Naive thymus-derived CD8-positive, alpha-beta T cell (primary cell): ENCODE measurements at regions not wholly inside any gene's neighbourhood (a gene's known extent, or its start where the extent isn't known, plus 50 kb on each side); places are given as distances from the start of the nearest gene placed in this dataset.

Experiments used
- ATAC-seq, 2 donors: fragments of 150-1000 bp; cut with Tn5 transposase in 1 of 2; sonication (Bioruptor Pico), chemical (Tn5 transposase) in 1 of 2; 1 replicate in 1 of 2; 2 replicates in 1 of 2; pipeline ENCODE4 v1.10.0; 2021; ENCODE audit warnings: mild to moderate bottlenecking in 2 of 2, moderate library complexity in 2 of 2
- POLR2A ChIA-PET: fragments of 350-600 bp; sonication (Branson Sonifier 250); formaldehyde crosslinking; loops from one replicate; lab custom pipeline; 2021; ENCODE audit warnings: antibody characterized with exemption; lab: Charles Lee
- DNase-seq, 10 donors: peaks; one replicate each; pipeline versions ENCODE4 v3.0.0 to v3.0.0-alpha.2; 2020 to 2022
- H3K27ac Mint-ChIP-seq, 10 donors: one replicate each; pipeline ENCODE4 v1.8.0; 2020 to 2022; ENCODE audit warnings: mild to moderate bottlenecking in 10 of 10, mixed read lengths in 10 of 10, moderate library complexity in 4 of 10, inconsistent platforms in 1 of 10
- H3K27me3 Mint-ChIP-seq, 5 donors: one replicate each; pipeline ENCODE4 v1.8.0; 2021 to 2022; ENCODE audit warnings: mixed read lengths in 5 of 5
- H3K36me3 Mint-ChIP-seq, 3 donors: one replicate each; pipeline ENCODE4 v1.8.0; 2020 to 2022; ENCODE audit warnings: mixed read lengths in 3 of 3, mild to moderate bottlenecking in 2 of 3, inconsistent platforms in 1 of 3
- H3K4me1 Mint-ChIP-seq, 4 donors: one replicate each; pipeline ENCODE4 v1.8.0; 2021 to 2022; ENCODE audit warnings: mixed read lengths in 4 of 4
- H3K4me3 Mint-ChIP-seq, 10 donors: one replicate each; pipeline ENCODE4 v1.8.0; 2020 to 2022; ENCODE audit warnings: mild to moderate bottlenecking in 10 of 10, mixed read lengths in 10 of 10, moderate library complexity in 6 of 10, inconsistent platforms in 1 of 10
- H3K9me3 Mint-ChIP-seq, 9 donors: one replicate each; pipeline ENCODE4 v1.8.0; 2020 to 2022; ENCODE audit warnings: mixed read lengths in 9 of 9, mild to moderate bottlenecking in 3 of 9, inconsistent platforms in 1 of 9, moderate library complexity in 1 of 9

GRCh38 chr13:83190020-83190419 is 692.3 kb downstream of the SLITRK1 start:
- Mint-ChIP-seq H3K4me3 (no peak overlapping the region), H3K27ac (no peak overlapping the region), H3K36me3 (no peaks in the 10 kb centered on the region), H3K4me1 (no peaks in the 10 kb centered on the region), H3K27me3 (peaks cover 0 to 2% (median 0%) of the 10 kb centered on the region in 5 donors), H3K9me3 (peaks cover 0 to 13% (median 6%) of the 10 kb centered on the region in 9 donors)
- no peak for ATAC-seq
- POLR2A ChIA-PET, result no interaction called here
- no peak for DNase-seq

- no peak overlapping the region for H3K4me3 Mint-ChIP-seq
- DNase-seq, result no peak
- no peak for ATAC-seq
- H3K4me1 Mint-ChIP-seq, result no peaks in the 10 kb centered on the region
- no peak overlapping the region for H3K27ac Mint-ChIP-seq
- POLR2A ChIA-PET, result no interaction called here
- H3K27me3 Mint-ChIP-seq, result no peaks in the 10 kb centered on the region
- H3K9me3 Mint-ChIP-seq, result peaks cover 3 to 19% (median 6%) of the 10 kb centered on the region in 9 donors
- no peaks in the 10 kb centered on the region for H3K36me3 Mint-ChIP-seq
These were observed 697.5 kb downstream of the SLITRK1 start for GRCh38 chr13:83184819-83185218.

GRCh38 chr13:83184150-83184475 is 698.2 kb downstream of the SLITRK1 start:
- DNase-seq (no peak), ATAC-seq (no peak)
- Mint-ChIP-seq H3K27ac (no peak overlapping the region), H3K4me3 (no peak overlapping the region), H3K4me1 (no peaks in the 10 kb centered on the region), H3K27me3 (no peaks in the 10 kb centered on the region), H3K9me3 (peaks cover 3 to 23% (median 6%) of the 10 kb centered on the region in 9 donors), H3K36me3 (no peaks in the 10 kb centered on the region)
- POLR2A ChIA-PET, result no interaction called here

- no peak overlapping the region for H3K4me3 Mint-ChIP-seq
- no peaks in the 10 kb centered on the region for H3K27me3 Mint-ChIP-seq
- POLR2A ChIA-PET, result no interaction called here
- no peaks in the 10 kb centered on the region for H3K36me3 Mint-ChIP-seq
- H3K27ac Mint-ChIP-seq, result no peak overlapping the region
- ATAC-seq (no peak), DNase-seq (no peak)
- H3K4me1 Mint-ChIP-seq, result no peaks in the 10 kb centered on the region
- peaks cover 3 to 21% (median 6%) of the 10 kb centered on the region in 9 donors for H3K9me3 Mint-ChIP-seq
These were observed 698.7 kb downstream of the SLITRK1 start for GRCh38 chr13:83183439-83184149.

- Mint-ChIP-seq H3K36me3 (no peaks in the 10 kb centered on the region), H3K9me3 (peaks cover 0 to 19% (median 5%) of the 10 kb centered on the region in 9 donors), H3K27ac (no peak overlapping the region), H3K4me1 (no peaks in the 10 kb centered on the region), H3K27me3 (no peaks in the 10 kb centered on the region), H3K4me3 (no peak overlapping the region)
- POLR2A ChIA-PET, result no interaction called here
- DNase-seq (no peak), ATAC-seq (peak in 1 of 2 donors; percentile 14)
These were observed 699.4 kb downstream of the SLITRK1 start for GRCh38 chr13:83182845-83183244.

- Mint-ChIP-seq H3K27ac (no peak overlapping the region), H3K9me3 (peaks cover 0 to 19% (median 2%) of the 10 kb centered on the region in 9 donors), H3K4me3 (no peak overlapping the region), H3K27me3 (no peaks in the 10 kb centered on the region), H3K4me1 (no peaks in the 10 kb centered on the region), H3K36me3 (no peaks in the 10 kb centered on the region)
- POLR2A ChIA-PET, result no interaction called here
- ATAC-seq (no peak), DNase-seq (no peak)
These were observed 704.3 kb downstream of the SLITRK1 start for GRCh38 chr13:83178008-83178407.

- H3K4me3 Mint-ChIP-seq, result no peak overlapping the region
- H3K4me1 Mint-ChIP-seq, result no peaks in the 10 kb centered on the region
- POLR2A ChIA-PET, result no interaction called here
- no peak overlapping the region for H3K27ac Mint-ChIP-seq
- peaks cover 0 to 28% (median 2%) of the 10 kb centered on the region in 9 donors for H3K9me3 Mint-ChIP-seq
- DNase-seq (no peak), ATAC-seq (no peak)
- H3K36me3 Mint-ChIP-seq, result no peaks in the 10 kb centered on the region
- no peaks in the 10 kb centered on the region for H3K27me3 Mint-ChIP-seq
These were observed 713.7 kb downstream of the SLITRK1 start for GRCh38 chr13:83168590-83168989.

- ATAC-seq (no peak), DNase-seq (no peak)
- Mint-ChIP-seq H3K4me3 (no peak overlapping the region), H3K36me3 (no peaks in the 10 kb centered on the region), H3K27ac (no peak overlapping the region), H3K27me3 (no peaks in the 10 kb centered on the region), H3K4me1 (no peaks in the 10 kb centered on the region), H3K9me3 (peaks cover 0 to 14% (median 1%) of the 10 kb centered on the region in 9 donors)
- POLR2A ChIA-PET, result no interaction called here
These were observed 715.1 kb downstream of the SLITRK1 start for GRCh38 chr13:83167203-83167602.

- no peaks in the 10 kb centered on the region for H3K27me3 Mint-ChIP-seq
- no peaks in the 10 kb centered on the region for H3K4me1 Mint-ChIP-seq
- POLR2A ChIA-PET, result no interaction called here
- DNase-seq (no peak), ATAC-seq (no peak)
- no peaks in the 10 kb centered on the region for H3K36me3 Mint-ChIP-seq
- H3K4me3 Mint-ChIP-seq, result no peak overlapping the region
- H3K27ac Mint-ChIP-seq, result peak overlapping the region in 1 of 10 donors; percentile 34
- H3K9me3 Mint-ChIP-seq, result peaks cover 0 to 10% (median 1%) of the 10 kb centered on the region in 9 donors
These were observed 715.7 kb downstream of the SLITRK1 start for GRCh38 chr13:83166550-83166949.

- no peaks in the 10 kb centered on the region for H3K4me1 Mint-ChIP-seq
- ATAC-seq (no peak), DNase-seq (no peak)
- POLR2A ChIA-PET, result no interaction called here
- H3K9me3 Mint-ChIP-seq, result peaks cover 0 to 10% (median 2%) of the 10 kb centered on the region in 9 donors
- no peak overlapping the region for H3K27ac Mint-ChIP-seq
- no peaks in the 10 kb centered on the region for H3K27me3 Mint-ChIP-seq
- no peak overlapping the region for H3K4me3 Mint-ChIP-seq
- H3K36me3 Mint-ChIP-seq, result no peaks in the 10 kb centered on the region
These were observed 719.8 kb downstream of the SLITRK1 start for GRCh38 chr13:83162493-83162892.

GRCh38 chr13:83153848-83154247 is 728.4 kb downstream of the SLITRK1 start:
- Mint-ChIP-seq H3K4me1 (no peaks in the 10 kb centered on the region), H3K4me3 (no peak overlapping the region), H3K36me3 (no peaks in the 10 kb centered on the region), H3K9me3 (peaks cover 0 to 9% (median 2%) of the 10 kb centered on the region in 9 donors), H3K27me3 (no peaks in the 10 kb centered on the region), H3K27ac (no peak overlapping the region)
- ATAC-seq (no peak), DNase-seq (no peak)
- POLR2A ChIA-PET, result no interaction called here

GRCh38 chr13:83151308-83151660 is 731.0 kb downstream of the SLITRK1 start:
- H3K9me3 Mint-ChIP-seq, result peaks cover 0 to 9% (median 0%) of the 10 kb centered on the region in 9 donors

GRCh38 chr13:83150616-83151307 is 731.5 kb downstream of the SLITRK1 start:
- Mint-ChIP-seq H3K4me3 (no peak overlapping the region), H3K36me3 (no peaks in the 10 kb centered on the region), H3K27ac (no peak overlapping the region), H3K4me1 (no peaks in the 10 kb centered on the region), H3K9me3 (peaks cover 0 to 9% (median 0%) of the 10 kb centered on the region in 9 donors), H3K27me3 (no peaks in the 10 kb centered on the region)
- no peak for DNase-seq
- ATAC-seq, result no peak
- POLR2A ChIA-PET, result no interaction called here

More at GRCh38 chr13:83151308-83151660, 731.0 kb downstream of the SLITRK1 start:
- Mint-ChIP-seq H3K4me1 (no peaks in the 10 kb centered on the region), H3K36me3 (no peaks in the 10 kb centered on the region), H3K27me3 (no peaks in the 10 kb centered on the region), H3K4me3 (no peak overlapping the region), H3K27ac (no peak overlapping the region)
- no peak for DNase-seq
- POLR2A ChIA-PET, result no interaction called here
- ATAC-seq, result no peak
